Kidney capillary endothelial cell (primary cell): ENCODE measurements at regions not wholly inside any gene's neighbourhood (a gene's known extent, or its start where the extent isn't known, plus 50 kb on each side); places are given as distances from the start of the nearest gene placed in this dataset.
"Not testable (repeated sequence)": the region's sequence is repeated elsewhere in the genome, so short reads cannot be mapped to it uniquely, and the experiment has no call there.

Source experiments
- DNase-seq: peaks from one replicate; pipeline ENCODE4 v3.0.0-alpha.2; 2018; ENCODE audit warnings: low spot score

GRCh38 chr16:29144669-29145062 is 159.8 kb downstream of the LAT start:
- not testable (repeated sequence) for DNase-seq

- not testable (repeated sequence) for DNase-seq
Observed at GRCh38 chr16:29143739-29144668, 159.2 kb downstream of the LAT start.

- not testable (repeated sequence) for DNase-seq
Observed at GRCh38 chr16:29142506-29142905, 157.7 kb downstream of the LAT start.

GRCh38 chr16:29141586-29142324 is 156.9 kb downstream of the LAT start:
- no peak for DNase-seq

GRCh38 chr16:29141121-29141520 is 156.3 kb downstream of the LAT start:
- DNase-seq: not testable (repeated sequence)

- DNase-seq: not testable (repeated sequence)
Observed at GRCh38 chr16:29139901-29140855, 155.3 kb downstream of the LAT start.

- DNase-seq: no peak
Observed at GRCh38 chr16:29139261-29139802, 154.5 kb downstream of the LAT start.

- DNase-seq: not testable (repeated sequence)
Observed at GRCh38 chr16:29138698-29139097, 153.8 kb downstream of the LAT start.

- DNase-seq: not testable (repeated sequence)
Observed at GRCh38 chr16:29137894-29138662, 153.2 kb downstream of the LAT start.

- DNase-seq: not testable (repeated sequence)
Observed at GRCh38 chr16:29137461-29137860, 152.6 kb downstream of the LAT start.

- not testable (repeated sequence) for DNase-seq
Observed at GRCh38 chr16:29136916-29137315, 152.1 kb downstream of the LAT start.

- not testable (repeated sequence) for DNase-seq
Observed at GRCh38 chr16:29136046-29136696, 151.3 kb downstream of the LAT start.

GRCh38 chr16:29135098-29135497 is 150.2 kb downstream of the LAT start:
- not testable (repeated sequence) for DNase-seq

- DNase-seq: not testable (repeated sequence)
Observed at GRCh38 chr16:29133681-29134430, 149.0 kb downstream of the LAT start.

- not testable (repeated sequence) for DNase-seq
Observed at GRCh38 chr16:29132869-29133268, 148.0 kb downstream of the LAT start.

GRCh38 chr16:29132444-29132843 is 147.6 kb downstream of the LAT start:
- not testable (repeated sequence) for DNase-seq

- not testable (repeated sequence) for DNase-seq
Observed at GRCh38 chr16:29130901-29131851, 146.3 kb downstream of the LAT start.

GRCh38 chr16:29130131-29130711 is 145.4 kb downstream of the LAT start:
- DNase-seq: not testable (repeated sequence)
